Osteoblast (primary cell): ENCODE measurements at regions not wholly inside any gene's neighbourhood (a gene's known extent, or its start where the extent isn't known, plus 50 kb on each side); places are given as distances from the start of the nearest gene placed in this dataset.

ENCODE experiments used
- DNase-seq: peaks from one replicate; pipeline ENCODE4 v3.0.0; 2011; ENCODE audit warnings: low spot score, mixed read lengths; ENCODE audit not compliant: insufficient read length; ENCODE audit errors: missing footprints
- H2AFZ ChIP-seq: 2 replicates; pipeline ENCODE4 v1.6.0; 2011; ENCODE audit warnings: mild to moderate bottlenecking, low read length
- H3K27ac ChIP-seq: 2 replicates; pipeline ENCODE4 v1.5.1; 2011; ENCODE audit warnings: mild to moderate bottlenecking, low read depth, low read length, moderate library complexity
- H3K27me3 ChIP-seq: 2 replicates; pipeline ENCODE4 v1.6.0; 2012; ENCODE audit warnings: mild to moderate bottlenecking, control low read depth, inconsistent platforms, low read length, moderate library complexity; ENCODE audit not compliant: insufficient read depth
- H3K36me3 ChIP-seq: 2 replicates; pipeline ENCODE4 v1.5.1; 2011; ENCODE audit warnings: mild to moderate bottlenecking, low read length, control low read depth, moderate library complexity; ENCODE audit not compliant: insufficient read depth
- H3K4me1 ChIP-seq: 2 replicates; pipeline ENCODE4 v1.5.1; 2011; ENCODE audit warnings: mild to moderate bottlenecking, low read length, control low read depth, moderate library complexity; ENCODE audit not compliant: insufficient read depth
- H3K4me2 ChIP-seq: 2 replicates; pipeline ENCODE4 v1.6.0; 2011; ENCODE audit warnings: mild to moderate bottlenecking, low read length; ENCODE audit not compliant: insufficient read depth
- H3K4me3 ChIP-seq: fragments of 200-600 bp; sonication (generic); 3 replicates; pipeline ENCODE4 v1.5.1; 2012; ENCODE audit warnings: mild to moderate bottlenecking, low read length, inconsistent platforms; ENCODE audit not compliant: insufficient read depth
- H3K79me2 ChIP-seq: 2 replicates; pipeline ENCODE4 v1.6.0; 2012; ENCODE audit warnings: mild to moderate bottlenecking, low read length, control low read depth, inconsistent platforms; ENCODE audit not compliant: insufficient read depth
- H3K9me3 ChIP-seq: 2 replicates; pipeline ENCODE4 v1.5.1; 2011; ENCODE audit warnings: low read depth, low read length, control low read depth
- H4K20me1 ChIP-seq: 2 replicates; pipeline ENCODE4 v1.6.0; 2012; ENCODE audit warnings: mild to moderate bottlenecking, low read length, control low read depth; ENCODE audit not compliant: insufficient read depth
- TF ChIP-seq, protein P1 (sequence below): IDR thresholded peaks from 2 replicates; pipeline ENCODE4 v1.5.1; 2011; ENCODE audit warnings: mild to moderate bottlenecking, low read depth, low read length, moderate library complexity; ENCODE audit errors: extremely low read depth

DNA sequence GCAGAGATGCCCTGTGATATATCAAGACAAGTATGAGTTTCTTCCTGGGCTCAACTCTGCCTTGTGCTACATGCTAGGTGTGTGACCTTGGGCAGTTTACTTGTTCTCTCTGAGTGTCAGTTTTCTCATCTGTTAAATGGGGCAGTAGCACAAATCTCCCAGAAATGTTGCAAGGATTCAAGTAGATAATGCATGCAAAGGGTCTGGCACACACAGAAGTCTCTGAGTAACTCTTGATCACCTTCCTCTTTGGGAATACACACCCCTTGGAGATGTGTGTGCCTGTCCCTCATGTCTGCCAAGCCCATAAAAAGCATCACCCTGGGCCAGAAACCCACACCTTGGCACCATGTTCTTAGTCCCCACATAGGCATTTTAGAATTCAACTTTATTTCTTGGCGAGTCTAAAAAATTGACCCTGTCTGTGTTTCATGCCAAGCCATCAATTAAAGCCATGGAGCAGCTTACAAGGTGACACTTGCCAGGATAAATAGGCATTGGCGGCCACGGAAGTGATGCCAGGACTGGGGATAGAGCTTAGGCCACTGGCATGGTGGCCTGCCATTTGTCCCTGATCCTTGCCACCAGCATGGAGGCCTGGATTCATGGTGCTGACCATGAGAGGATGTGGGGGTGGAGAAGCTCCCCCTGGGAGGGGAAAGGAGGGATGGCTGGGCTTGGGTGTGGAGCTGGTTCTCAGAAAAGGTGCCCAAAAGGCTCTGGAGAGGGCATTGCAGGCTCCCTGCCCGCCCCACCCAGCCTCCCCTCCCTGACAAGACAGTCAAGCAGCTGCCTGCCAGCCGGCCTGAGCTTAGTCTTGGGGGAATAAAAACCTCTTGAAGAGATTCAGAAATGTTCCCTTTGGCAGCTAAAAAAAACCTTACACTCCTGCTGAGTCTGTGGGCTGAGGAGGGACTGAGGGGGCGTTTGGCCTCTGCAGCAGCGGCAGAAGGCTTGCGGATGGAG, 118.0 kb upstream of the IPO9 start:
- no peaks in the 10 kb centered on the region for H3K9me3 ChIP-seq
- no peak overlapping the region for H3K4me3 ChIP-seq
- H3K27me3 ChIP-seq = no peaks in the 10 kb centered on the region
- peak overlapping the region; percentile 35 for H3K4me2 ChIP-seq
- peaks cover 18% of the 10 kb centered on the region for H3K36me3 ChIP-seq
- peaks cover 14% of the 10 kb centered on the region for H4K20me1 ChIP-seq
- H3K4me1 ChIP-seq = peaks cover 87% of the 10 kb centered on the region
- peak overlapping the region; percentile 99 for H3K27ac ChIP-seq
- H2AFZ ChIP-seq = no peak overlapping the region
- peaks cover 72% of the 10 kb centered on the region for H3K79me2 ChIP-seq
- TF ChIP-seq, protein P1, sequence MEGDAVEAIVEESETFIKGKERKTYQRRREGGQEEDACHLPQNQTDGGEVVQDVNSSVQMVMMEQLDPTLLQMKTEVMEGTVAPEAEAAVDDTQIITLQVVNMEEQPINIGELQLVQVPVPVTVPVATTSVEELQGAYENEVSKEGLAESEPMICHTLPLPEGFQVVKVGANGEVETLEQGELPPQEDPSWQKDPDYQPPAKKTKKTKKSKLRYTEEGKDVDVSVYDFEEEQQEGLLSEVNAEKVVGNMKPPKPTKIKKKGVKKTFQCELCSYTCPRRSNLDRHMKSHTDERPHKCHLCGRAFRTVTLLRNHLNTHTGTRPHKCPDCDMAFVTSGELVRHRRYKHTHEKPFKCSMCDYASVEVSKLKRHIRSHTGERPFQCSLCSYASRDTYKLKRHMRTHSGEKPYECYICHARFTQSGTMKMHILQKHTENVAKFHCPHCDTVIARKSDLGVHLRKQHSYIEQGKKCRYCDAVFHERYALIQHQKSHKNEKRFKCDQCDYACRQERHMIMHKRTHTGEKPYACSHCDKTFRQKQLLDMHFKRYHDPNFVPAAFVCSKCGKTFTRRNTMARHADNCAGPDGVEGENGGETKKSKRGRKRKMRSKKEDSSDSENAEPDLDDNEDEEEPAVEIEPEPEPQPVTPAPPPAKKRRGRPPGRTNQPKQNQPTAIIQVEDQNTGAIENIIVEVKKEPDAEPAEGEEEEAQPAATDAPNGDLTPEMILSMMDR = no peak
- DNase-seq = no peak

DNA sequence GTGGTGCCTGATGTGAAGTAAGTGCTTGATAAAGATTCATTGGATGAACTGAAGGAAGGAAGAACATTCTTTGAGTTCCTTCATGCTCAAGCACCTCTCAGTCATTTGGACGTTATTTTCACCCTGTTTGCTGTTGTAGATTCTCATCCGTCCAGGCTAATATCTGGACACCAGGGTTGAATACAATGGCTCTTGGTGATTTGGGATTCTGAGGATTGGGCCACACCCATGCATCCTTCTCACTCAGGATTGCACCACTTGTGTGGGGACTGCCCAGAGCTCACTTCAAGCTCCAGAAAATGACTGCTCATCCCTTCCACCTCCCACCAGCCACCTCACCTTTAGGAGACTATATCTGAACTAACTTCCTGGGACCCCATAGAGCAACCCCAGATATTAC, 117.1 kb upstream of the IPO9 start:
- H3K36me3 ChIP-seq = peaks cover 22% of the 10 kb centered on the region
- H3K79me2 ChIP-seq = peaks cover 71% of the 10 kb centered on the region
- H3K4me1 ChIP-seq = peaks cover 88% of the 10 kb centered on the region
- no peak for DNase-seq
- peak overlapping the region; percentile 99 for H3K27ac ChIP-seq
- H3K9me3 ChIP-seq = no peaks in the 10 kb centered on the region
- TF ChIP-seq, protein P1 = no peak
- no peak overlapping the region for H3K4me3 ChIP-seq
- no peaks in the 10 kb centered on the region for H3K27me3 ChIP-seq
- peak overlapping the region; percentile 35 for H3K4me2 ChIP-seq
- no peak overlapping the region for H2AFZ ChIP-seq
- H4K20me1 ChIP-seq = peaks cover 10% of the 10 kb centered on the region

DNA sequence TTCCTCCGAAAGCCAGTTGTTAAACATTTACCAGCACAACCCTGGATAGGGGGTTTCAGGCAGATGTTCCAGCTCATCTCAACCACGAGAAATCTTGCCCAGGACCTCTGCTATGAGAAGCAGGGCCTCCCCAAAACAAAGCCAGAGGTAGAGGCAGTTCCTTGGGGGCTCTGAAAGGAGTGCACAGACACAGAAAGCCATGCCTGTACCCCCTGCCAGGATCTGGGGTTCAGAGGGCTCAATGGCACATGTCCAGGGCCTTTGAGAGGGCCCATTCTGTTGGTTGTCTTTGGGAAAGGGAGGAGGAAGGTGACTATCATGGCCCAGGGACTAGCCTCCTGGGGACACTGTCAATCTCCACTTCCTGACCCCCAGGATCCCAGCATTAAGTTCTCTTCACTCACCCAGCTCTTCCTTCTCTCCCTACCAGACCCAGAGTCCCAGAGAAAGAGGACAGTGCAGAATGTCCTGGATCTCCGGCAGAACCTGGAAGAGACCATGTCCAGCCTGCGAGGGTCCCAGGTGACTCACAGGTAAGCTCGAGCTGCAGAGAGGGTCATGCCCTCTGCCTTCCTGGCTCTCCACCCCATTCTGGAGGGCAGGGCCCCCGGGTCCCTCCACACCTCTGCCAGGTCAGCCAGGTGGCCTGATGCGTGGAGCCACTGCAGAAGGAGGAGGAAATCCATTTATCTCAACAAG, 116.4 kb upstream of the IPO9 start:
- Histone ChIP-seq H3K27ac (peak overlapping the region; percentile 99), H3K79me2 (peaks cover 71% of the 10 kb centered on the region), H3K4me3 (no peak overlapping the region), H2AFZ (no peak overlapping the region), H3K9me3 (no peaks in the 10 kb centered on the region), H3K4me2 (peak overlapping the region; percentile 6), H3K4me1 (peaks cover 84% of the 10 kb centered on the region), H4K20me1 (peaks cover 8% of the 10 kb centered on the region), H3K36me3 (peaks cover 29% of the 10 kb centered on the region), H3K27me3 (no peaks in the 10 kb centered on the region)
- TF ChIP-seq, protein P1 = no peak
- no peak for DNase-seq
